HPDE6-E6E7 (cell line): ENCODE measurements at regions not wholly inside any gene's neighbourhood (a gene's known extent, or its start where the extent isn't known, plus 50 kb on each side); places are given as distances from the start of the nearest gene placed in this dataset.

Experiments used
- DNase-seq: peaks from one replicate; pipeline ENCODE4 v3.0.0; 2011; ENCODE audit warnings: missing footprints; ENCODE audit errors: extremely low spot score

GRCh38 chr2:120656273-120656950, 79.3 kb upstream of the GLI2 start:
- DNase-seq: no peak

GRCh38 chr2:120658042-120658769, 77.5 kb upstream of the GLI2 start:
- DNase-seq: no peak

GRCh38 chr2:120658770-120659158, 76.9 kb upstream of the GLI2 start:
- no peak for DNase-seq

- no peak for DNase-seq
These were observed 76.2 kb upstream of the GLI2 start for GRCh38 chr2:120659275-120659977.

- DNase-seq: no peak
These were observed 75.5 kb upstream of the GLI2 start for GRCh38 chr2:120660056-120660694.

- no peak for DNase-seq
These were observed 74.8 kb upstream of the GLI2 start for GRCh38 chr2:120660771-120661459.

GRCh38 chr2:120661551-120661950, 74.1 kb upstream of the GLI2 start:
- DNase-seq: no peak

GRCh38 chr2:120662046-120662445, 73.6 kb upstream of the GLI2 start:
- DNase-seq: no peak

- no peak for DNase-seq
These were observed 72.9 kb upstream of the GLI2 start for GRCh38 chr2:120662746-120663145.

- no peak for DNase-seq
These were observed 69.2 kb upstream of the GLI2 start for GRCh38 chr2:120666433-120666832.

- DNase-seq: no peak
These were observed 67.7 kb upstream of the GLI2 start for GRCh38 chr2:120667981-120668380.

GRCh38 chr2:120669121-120669952, 66.3 kb upstream of the GLI2 start:
- DNase-seq: no peak

GRCh38 chr2:120669971-120670370, 65.7 kb upstream of the GLI2 start:
- DNase-seq: no peak

GRCh38 chr2:120670371-120670770, 65.3 kb upstream of the GLI2 start:
- no peak for DNase-seq

- no peak for DNase-seq
These were observed 64.7 kb upstream of the GLI2 start for GRCh38 chr2:120670771-120671480.

- no peak for DNase-seq
These were observed 63.0 kb upstream of the GLI2 start for GRCh38 chr2:120672526-120673204.

GRCh38 chr2:120673205-120673550, 62.5 kb upstream of the GLI2 start:
- no peak for DNase-seq

GRCh38 chr2:120673571-120674061, 62.1 kb upstream of the GLI2 start:
- DNase-seq: no peak
